Astrocyte of the spinal cord (primary cell): ENCODE measurements at regions not wholly inside any gene's neighbourhood (a gene's known extent, or its start where the extent isn't known, plus 50 kb on each side); places are given as distances from the start of the nearest gene placed in this dataset.

ENCODE experiments used
- DNase-seq: peaks from one replicate; pipeline ENCODE4 v3.0.0; 2011; ENCODE audit warnings: low read depth, low spot score
- H3K4me3 ChIP-seq: 2 replicates; pipeline ENCODE4 v1.5.1; 2011; ENCODE audit warnings: low read depth, mild to moderate bottlenecking, low read length, moderate library complexity
- CTCF ChIP-seq: IDR thresholded peaks from 2 replicates; pipeline ENCODE4 v1.5.1; 2012; ENCODE audit warnings: low read depth, mild to moderate bottlenecking, low read length, inconsistent platforms
- in situ Hi-C: cut with HindIII; loops from 2 replicates; pipeline ENCODE4 v1.10.0; 2017; ENCODE audit warnings: low sequenced_read_pairs

GRCh38 chr1:55597910-55598309 lies 382.7 kb upstream of the USP24 start:
- in situ Hi-C loops, result no loop called here
- H3K4me3 ChIP-seq, result no peak overlapping the region
- no peak for TF ChIP-seq CTCF
- no peak for DNase-seq

- no peak for TF ChIP-seq CTCF
- in situ Hi-C loops, result no loop called here
- no peak for DNase-seq
- H3K4me3 ChIP-seq, result no peak overlapping the region
Measured at GRCh38 chr1:55594701-55595100, 379.5 kb upstream of the USP24 start.

- TF ChIP-seq CTCF, result no peak
- H3K4me3 ChIP-seq, result no peak overlapping the region
- in situ Hi-C loops, result no loop called here
- no peak for DNase-seq
Measured at GRCh38 chr1:55593298-55593697, 378.1 kb upstream of the USP24 start.

GRCh38 chr1:55592122-55592521 lies 377.0 kb upstream of the USP24 start:
- no peak for TF ChIP-seq CTCF
- no peak overlapping the region for H3K4me3 ChIP-seq
- no peak for DNase-seq
- in situ Hi-C loops, result no loop called here

- in situ Hi-C loops, result no loop called here
- H3K4me3 ChIP-seq, result no peak overlapping the region
- TF ChIP-seq CTCF, result no peak
- DNase-seq, result peak; percentile 37
Measured at GRCh38 chr1:55589671-55590297, 374.6 kb upstream of the USP24 start.

- no peak overlapping the region for H3K4me3 ChIP-seq
- DNase-seq, result no peak
- no peak for TF ChIP-seq CTCF
- in situ Hi-C loops, result no loop called here
Measured at GRCh38 chr1:55588309-55588708, 373.1 kb upstream of the USP24 start.

- in situ Hi-C loops, result no loop called here
- no peak for TF ChIP-seq CTCF
- no peak overlapping the region for H3K4me3 ChIP-seq
- DNase-seq, result no peak
Measured at GRCh38 chr1:55586771-55587170, 371.6 kb upstream of the USP24 start.
